Heart left ventricle (tissue), 16 donors: ENCODE measurements at regions not wholly inside any gene's neighbourhood (a gene's known extent, or its start where the extent isn't known, plus 50 kb on each side); places are given as distances from the start of the nearest gene placed in this dataset.

ENCODE experiments used
- ATAC-seq, 4 donors: fragments of 200-7000 bp; cut with Tn5 transposase; one replicate each; pipeline ENCODE4 v1.9.1; 2020 to 2022; ENCODE audit warnings: moderate library complexity in 4 of 4, mild to moderate bottlenecking in 3 of 4, moderate number of reproducible peaks in 1 of 4
- DNase-seq, 5 donors: peaks; one replicate each; pipeline ENCODE4 v3.0.0-alpha.2; 2020
- H3K27ac ChIP-seq, 12 donors: fragments of 200-600 bp; sonication (generic) in 4 of 12; one replicate each; pipeline versions ENCODE4 v1.5.0 to v1.8.0; 2016 to 2022; ENCODE audit warnings: mild to moderate bottlenecking in 2 of 12
- H3K27me3 ChIP-seq, 9 donors: fragments of 200-600 bp; sonication (generic) in 2 of 9; one replicate each; pipeline versions ENCODE4 v1.5.1 to v1.8.0; 2016 to 2022; ENCODE audit warnings: mild to moderate bottlenecking in 3 of 9
- H3K36me3 ChIP-seq, 9 donors: fragments of 200-600 bp; sonication (generic) in 2 of 9; one replicate each; pipeline versions ENCODE4 v1.5.0 to v1.8.0; 2018 to 2022; ENCODE audit warnings: mild to moderate bottlenecking in 2 of 9
- H3K4me1 ChIP-seq, 12 donors: fragments of 200-600 bp; sonication (generic) in 4 of 12; one replicate each; pipeline versions ENCODE4 v1.5.0 to v1.8.0; 2016 to 2022; ENCODE audit warnings: mild to moderate bottlenecking in 3 of 12
- H3K4me3 ChIP-seq, 12 donors: fragments of 200-600 bp; sonication (generic) in 4 of 12; one replicate each; pipeline versions ENCODE4 v1.5.0 to v1.8.0; 2017 to 2022; ENCODE audit warnings: mild to moderate bottlenecking in 9 of 12, moderate library complexity in 4 of 12
- H3K9me3 ChIP-seq, 12 donors: fragments of 200-600 bp; sonication (generic) in 4 of 12; one replicate each; pipeline versions ENCODE4 v1.5.0 to v1.8.0; 2016 to 2022; ENCODE audit warnings: mild to moderate bottlenecking in 1 of 12
- POLR2A ChIP-seq, 2 donors: fragments of 450-650 bp; IDR thresholded peaks; one replicate each; pipeline ENCODE4 v1.6.1; 2017; ENCODE audit warnings: antibody characterized with exemption in 2 of 2, mild to moderate bottlenecking in 2 of 2, moderate library complexity in 2 of 2
- WGBS, 4 donors: extraction: QIAGEN DNeasy Blood & Tissue Kit in 2 of 4; methylation state at CpG; one replicate each; pipeline versions ENCODE4 v1.1.5 to v1.1.7; 2013 to 2018; 5-methylcytosine and 5-hydroxymethylcytosine counted together
- intact Hi-C, 10 donors: fragments of 100-400 bp; cut with DNase I; formaldehyde crosslinking; loops; one replicate each; pipeline versions ENCODE4 v1.11.1 to v1.14.2; 2022
- TF ChIP-seq, protein P1 (sequence below), 12 donors: fragments of 200-600 bp; sonication (generic) in 4 of 12; IDR thresholded peaks; one replicate each; pipeline versions ENCODE4 v1.5.0 to v1.8.0; 2018 to 2022; ENCODE audit warnings: antibody characterized with exemption in 12 of 12, mild to moderate bottlenecking in 5 of 12
- donor health status: ischemic (EF 13 %, LVEDD 7.1; RV severe dilation, severe dysfunction).
- donor health status: healthy with polysubstance abuse.
- donor health status: DM: no; HTN: yes; CAD: no.
- donor health status: DM: no; HTN: no; CAD: no.
- donor health status: ischemic (EF 25% LVEDD 6.9; RV normal size, moderate dysfunction).
- donor health status: ischemic (EF 25% LVEDD 5.7; RV mildly dilated, moderate dysfunction).
- donor health status: healthy.
- donor health status: DM: yes; HTN: yes; CAD: no.
- donor health status: ischemic (EF 35%, LVEDD 5.7; RV mildly dilated, moderate dysfunction).
- donor health status: nonischemic (EF 11% LVEDD 7.7; RV severe dilation, severe dysfunction).
- donor health status: DM: yes; HTN: yes; CAD: no.
- donor health status: PGD.
- donor health status: ischemic (EF 29% LVEDD 5.4; RV normal size, mild dysfunction).
- donor health status: nonischemic (EF 23%, LVEDD 6.1; RV moderate dilation, normal function).

DNA sequence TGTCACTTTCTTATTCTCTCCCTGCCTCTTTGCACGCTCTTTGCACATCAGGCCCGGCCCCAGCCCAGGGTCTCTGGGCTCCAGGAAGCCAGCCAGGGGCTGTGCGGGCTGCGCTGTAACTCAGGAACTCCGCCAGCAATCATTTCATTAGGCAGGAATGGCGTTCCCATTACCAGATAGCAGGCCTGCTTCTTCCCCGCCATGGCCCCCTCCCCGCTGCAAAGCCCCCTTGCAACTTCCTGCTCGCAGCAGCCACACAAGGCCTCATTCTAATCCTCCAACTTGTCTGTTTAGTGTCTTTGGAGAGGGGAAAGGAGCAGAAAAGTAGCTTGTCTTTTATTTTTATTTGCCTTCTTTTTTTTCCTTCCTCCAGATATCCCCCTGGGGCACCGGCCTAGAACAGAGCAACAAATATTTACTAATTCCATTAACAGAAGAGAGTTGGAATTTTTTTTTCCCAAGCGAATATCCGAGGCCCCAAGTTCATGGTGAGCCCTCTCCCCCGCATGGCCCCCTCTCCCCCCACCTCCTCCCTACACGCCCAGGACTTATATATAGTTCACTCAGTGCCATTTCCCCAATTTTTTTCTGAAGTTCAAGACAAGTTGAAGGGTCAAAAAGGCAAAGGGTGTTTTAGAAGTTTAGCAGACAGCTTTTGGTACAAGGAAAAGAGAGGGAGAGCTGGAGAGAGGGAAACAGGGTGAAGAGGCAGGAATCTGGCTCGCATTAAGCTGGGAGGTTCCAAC, 329.4 kb upstream of the TBX3 start:
- ATAC-seq (peak; percentile 42 to 68 (median 44)), DNase-seq (peak in 3 of 5 donors; percentile 26 to 50 (median 39))
- no peak overlapping the region for H3K4me3 ChIP-seq
- peaks cover 0 to 22% (median 0%) of the 10 kb centered on the region in 12 donors for H3K4me1 ChIP-seq
- TF ChIP-seq POLR2A (IDR thresholded peaks at IDR 0.05) = no peak
- TF ChIP-seq, protein P1, sequence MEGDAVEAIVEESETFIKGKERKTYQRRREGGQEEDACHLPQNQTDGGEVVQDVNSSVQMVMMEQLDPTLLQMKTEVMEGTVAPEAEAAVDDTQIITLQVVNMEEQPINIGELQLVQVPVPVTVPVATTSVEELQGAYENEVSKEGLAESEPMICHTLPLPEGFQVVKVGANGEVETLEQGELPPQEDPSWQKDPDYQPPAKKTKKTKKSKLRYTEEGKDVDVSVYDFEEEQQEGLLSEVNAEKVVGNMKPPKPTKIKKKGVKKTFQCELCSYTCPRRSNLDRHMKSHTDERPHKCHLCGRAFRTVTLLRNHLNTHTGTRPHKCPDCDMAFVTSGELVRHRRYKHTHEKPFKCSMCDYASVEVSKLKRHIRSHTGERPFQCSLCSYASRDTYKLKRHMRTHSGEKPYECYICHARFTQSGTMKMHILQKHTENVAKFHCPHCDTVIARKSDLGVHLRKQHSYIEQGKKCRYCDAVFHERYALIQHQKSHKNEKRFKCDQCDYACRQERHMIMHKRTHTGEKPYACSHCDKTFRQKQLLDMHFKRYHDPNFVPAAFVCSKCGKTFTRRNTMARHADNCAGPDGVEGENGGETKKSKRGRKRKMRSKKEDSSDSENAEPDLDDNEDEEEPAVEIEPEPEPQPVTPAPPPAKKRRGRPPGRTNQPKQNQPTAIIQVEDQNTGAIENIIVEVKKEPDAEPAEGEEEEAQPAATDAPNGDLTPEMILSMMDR (IDR thresholded peaks at IDR 0.05) = no peak
- WGBS, 4 donors = 36 to 55% (median 41%) methylated on average over 15 of the region's 15 CpGs
- H3K36me3 ChIP-seq = no peaks in the 10 kb centered on the region
- H3K27me3 ChIP-seq = peaks cover 0 to 10% (median 0%) of the 10 kb centered on the region in 9 donors
- peaks cover 0 to 11% (median 0%) of the 10 kb centered on the region in 12 donors for H3K9me3 ChIP-seq
- intact Hi-C loops = no loop called here
- H3K27ac ChIP-seq = peak overlapping the region in 9 of 12 donors; percentile 8 to 70 (median 34)

- no peak overlapping the region for H3K4me3 ChIP-seq
- ATAC-seq = no peak
- intact Hi-C loops = no loop called here
- 55 to 68% (median 59%) methylated on average over 11 of the region's 11 CpGs for WGBS, 4 donors
- peaks cover 0 to 22% (median 0%) of the 10 kb centered on the region in 12 donors for H3K4me1 ChIP-seq
- no peaks in the 10 kb centered on the region for H3K36me3 ChIP-seq
- peaks cover 0 to 10% (median 0%) of the 10 kb centered on the region in 9 donors for H3K27me3 ChIP-seq
- H3K9me3 ChIP-seq = peaks cover 0 to 8% (median 0%) of the 10 kb centered on the region in 12 donors
- TF ChIP-seq, protein P1 (IDR thresholded peaks at IDR 0.05) = no peak
- TF ChIP-seq POLR2A (IDR thresholded peaks at IDR 0.05) = no peak
- DNase-seq = no peak
- peak overlapping the region in 8 of 12 donors; percentile 8 to 70 (median 40) for H3K27ac ChIP-seq
These were observed 328.9 kb upstream of the TBX3 start for GRCh38 chr12:115012861-115013235.

- peaks cover 0 to 8% (median 0%) of the 10 kb centered on the region in 12 donors for H3K9me3 ChIP-seq
These were observed 327.7 kb upstream of the TBX3 start for GRCh38 chr12:115011703-115012102.

More at GRCh38 chr12:115011703-115012102, 327.7 kb upstream of the TBX3 start:
- Histone ChIP-seq H3K4me3 (no peak overlapping the region), H3K36me3 (no peaks in the 10 kb centered on the region), H3K27ac (no peak overlapping the region), H3K27me3 (peaks cover 0 to 10% (median 0%) of the 10 kb centered on the region in 9 donors), H3K4me1 (peaks cover 0 to 22% (median 0%) of the 10 kb centered on the region in 12 donors)
- 79 to 85% (median 81%) methylated on average over 3 of the region's 3 CpGs for WGBS, 4 donors
- TF ChIP-seq POLR2A (IDR thresholded peaks at IDR 0.05) = no peak
- TF ChIP-seq, protein P1 (IDR thresholded peaks at IDR 0.05) = no peak
- intact Hi-C loops = no loop called here
- ATAC-seq (no peak), DNase-seq (no peak)
